SK-N-SH (cell line): ENCODE measurements at regions not wholly inside any gene's neighbourhood (a gene's known extent, or its start where the extent isn't known, plus 50 kb on each side); places are given as distances from the start of the nearest gene placed in this dataset.

ENCODE experiments used
- ELF1 ChIP-seq: IDR thresholded peaks from 2 replicates; pipeline ENCODE4 v1.4.0; 2012
- FOSL2 ChIP-seq: IDR thresholded peaks from 2 replicates; pipeline ENCODE4 v1.4.0; 2012; ENCODE audit warnings: low read depth, mild to moderate bottlenecking, moderate library complexity, borderline replicate concordance
- IRF3 ChIP-seq: fragments of 150-350 bp; IDR thresholded peaks from 2 replicates; pipeline ENCODE4 v1.6.1; 2016; ENCODE audit warnings: mild to moderate bottlenecking, low read depth, low read length
- JUND ChIP-seq: IDR thresholded peaks from 2 replicates; pipeline ENCODE4 v1.4.0; 2012
- MAX ChIP-seq: IDR thresholded peaks from 2 replicates; pipeline ENCODE4 v1.4.0; 2012; ENCODE audit warnings: low read depth
- MXI1 ChIP-seq: IDR thresholded peaks from 2 replicates; pipeline ENCODE4 v1.6.1; 2012; ENCODE audit warnings: mild to moderate bottlenecking, low read depth, low read length, improper control_type of control experiment
- NFIC ChIP-seq: IDR thresholded peaks from 2 replicates; pipeline ENCODE4 v1.4.0; 2012; ENCODE audit warnings: borderline replicate concordance
- PBX3 ChIP-seq: IDR thresholded peaks from 2 replicates; pipeline ENCODE4; 2012
- POLR2AphosphoS5 ChIP-seq: IDR thresholded peaks from 2 replicates; pipeline ENCODE4 v1.6.1; 2012; ENCODE audit warnings: low read depth, low read length
- RAD21 ChIP-seq: IDR thresholded peaks from 2 replicates; pipeline ENCODE4 v1.6.1; 2012; ENCODE audit warnings: mild to moderate bottlenecking, low read length
- REST ChIP-seq: IDR thresholded peaks from 2 replicates; pipeline ENCODE4 v1.6.1; 2012; ENCODE audit warnings: mild to moderate bottlenecking, low read depth, low read length, moderate library complexity
- RXRA ChIP-seq: IDR thresholded peaks from 2 replicates; pipeline ENCODE4 v1.4.0; 2012; ENCODE audit warnings: low read depth, mild to moderate bottlenecking, borderline replicate concordance
- SIN3A ChIP-seq: IDR thresholded peaks from 2 replicates; pipeline ENCODE4 v1.6.1; 2012; ENCODE audit warnings: low read depth, mild to moderate bottlenecking, low read length, moderate library complexity, borderline replicate concordance
- TCF12 ChIP-seq: IDR thresholded peaks from 2 replicates; pipeline ENCODE4 v1.4.0; 2012
- USF1 ChIP-seq: IDR thresholded peaks from 2 replicates; pipeline ENCODE4 v1.4.0; 2012; ENCODE audit warnings: low read depth, borderline replicate concordance
- USF2 ChIP-seq: fragments of 150-350 bp; IDR thresholded peaks from 2 replicates; pipeline ENCODE4 v1.6.1; 2017; ENCODE audit warnings: antibody characterized with exemption, low read length, low read depth, borderline replicate concordance
- YY1 ChIP-seq: IDR thresholded peaks from 2 replicates; pipeline ENCODE4 v1.4.0; 2012; ENCODE audit warnings: low read depth, mild to moderate bottlenecking

GRCh38 chr17:71505200-71505599, 615.6 kb upstream of the SOX9 start (continued):
- TF ChIP-seq REST = 0 out of 2 replicates have a peak, but pooled peaks have one; percentile 15
- peak; percentile 92 for TF ChIP-seq NFIC
- no peak for TF ChIP-seq IRF3
- peak; percentile 86 for TF ChIP-seq PBX3
- TF ChIP-seq USF1 = no peak
- TF ChIP-seq FOSL2 = peak; percentile 70; the same call in 1 of the 2 replicates
- TF ChIP-seq MAX = no peak
- TF ChIP-seq MXI1 = no peak
- peak; percentile 87 for TF ChIP-seq TCF12
- no peak for TF ChIP-seq RXRA
- TF ChIP-seq USF2 = no peak
- no peak for TF ChIP-seq ELF1
- TF ChIP-seq POLR2AphosphoS5 = peak; percentile 42; the same call in 1 of the 2 replicates
- TF ChIP-seq YY1 = peak; percentile 86
- peak; percentile 84 for TF ChIP-seq JUND
- no peak for TF ChIP-seq RAD21
- no peak for TF ChIP-seq SIN3A
